HG03025 (cell line): ENCODE measurements at regions not wholly inside any gene's neighbourhood (a gene's known extent, or its start where the extent isn't known, plus 50 kb on each side); places are given as distances from the start of the nearest gene placed in this dataset.
"Not testable (repeated sequence)": the region's sequence is repeated elsewhere in the genome, so short reads cannot be mapped to it uniquely, and the experiment has no call there.

Source experiments
- ATAC-seq: cut with Tn5 transposase; IDR thresholded peaks from one replicate; pipeline ENCODE4 v1.9.1; 2021; ENCODE audit warnings: mild to moderate bottlenecking, moderate library complexity; ENCODE audit not compliant: unreplicated experiment, low FRiP score

DNA sequence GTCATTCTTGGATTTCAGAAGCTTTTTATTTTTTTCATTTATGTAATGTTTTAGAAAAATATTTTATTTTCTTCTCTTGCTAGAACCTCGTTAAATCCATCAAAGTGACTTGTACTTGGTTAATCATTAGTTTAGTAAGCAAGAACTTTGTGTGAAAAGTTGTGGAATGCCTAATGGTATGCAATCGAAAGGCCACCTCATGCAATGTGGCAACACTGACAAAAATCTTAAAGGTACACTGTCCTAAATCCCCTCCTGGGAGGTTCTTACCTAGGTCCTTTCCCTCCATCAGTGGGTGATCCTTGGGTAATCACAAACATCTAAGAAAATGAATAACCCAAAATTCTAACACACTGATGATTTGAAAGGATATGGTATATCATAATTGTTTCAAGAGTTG lies 304.2 kb downstream of the DNAH5 start:
- ATAC-seq: no peak

DNA sequence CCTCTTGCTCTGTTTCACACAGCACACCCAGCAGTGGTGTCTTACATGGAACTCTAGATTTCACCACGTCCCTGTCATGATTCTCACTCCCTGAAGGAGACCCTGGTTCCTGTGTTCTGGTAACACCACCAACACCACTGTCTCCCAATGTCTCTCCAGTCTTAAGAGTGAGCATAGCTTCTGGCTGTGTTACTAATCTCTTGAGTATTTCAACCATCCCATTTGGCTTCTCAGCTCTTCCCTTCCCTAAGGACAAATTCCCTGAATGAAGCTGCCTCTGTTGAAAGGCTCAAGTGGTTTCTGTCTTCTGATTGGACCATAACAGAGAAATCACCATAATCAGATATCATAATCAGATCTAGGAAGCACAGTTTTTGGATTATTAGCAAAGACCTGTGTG lies 311.8 kb downstream of the DNAH5 start:
- no peak for ATAC-seq

DNA sequence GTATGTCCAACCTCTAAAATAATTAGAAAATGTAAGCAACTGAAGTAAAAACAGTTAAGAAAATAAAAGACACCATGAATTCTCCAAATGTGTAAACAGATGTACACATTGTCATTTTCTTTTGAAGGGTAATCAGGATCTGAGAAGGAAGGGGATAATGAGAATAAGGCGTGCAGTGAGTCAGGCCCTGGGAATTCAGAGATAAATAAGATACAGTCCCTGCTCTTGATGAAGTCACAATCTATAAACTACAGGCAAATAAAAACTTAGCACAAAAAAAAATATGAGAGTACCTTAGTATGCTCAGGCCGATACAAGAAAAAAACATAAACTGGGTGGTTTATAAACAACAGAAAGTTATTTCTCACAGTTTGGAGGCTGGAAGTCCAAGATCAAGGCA lies 315.3 kb downstream of the DNAH5 start:
- ATAC-seq: no peak

DNA sequence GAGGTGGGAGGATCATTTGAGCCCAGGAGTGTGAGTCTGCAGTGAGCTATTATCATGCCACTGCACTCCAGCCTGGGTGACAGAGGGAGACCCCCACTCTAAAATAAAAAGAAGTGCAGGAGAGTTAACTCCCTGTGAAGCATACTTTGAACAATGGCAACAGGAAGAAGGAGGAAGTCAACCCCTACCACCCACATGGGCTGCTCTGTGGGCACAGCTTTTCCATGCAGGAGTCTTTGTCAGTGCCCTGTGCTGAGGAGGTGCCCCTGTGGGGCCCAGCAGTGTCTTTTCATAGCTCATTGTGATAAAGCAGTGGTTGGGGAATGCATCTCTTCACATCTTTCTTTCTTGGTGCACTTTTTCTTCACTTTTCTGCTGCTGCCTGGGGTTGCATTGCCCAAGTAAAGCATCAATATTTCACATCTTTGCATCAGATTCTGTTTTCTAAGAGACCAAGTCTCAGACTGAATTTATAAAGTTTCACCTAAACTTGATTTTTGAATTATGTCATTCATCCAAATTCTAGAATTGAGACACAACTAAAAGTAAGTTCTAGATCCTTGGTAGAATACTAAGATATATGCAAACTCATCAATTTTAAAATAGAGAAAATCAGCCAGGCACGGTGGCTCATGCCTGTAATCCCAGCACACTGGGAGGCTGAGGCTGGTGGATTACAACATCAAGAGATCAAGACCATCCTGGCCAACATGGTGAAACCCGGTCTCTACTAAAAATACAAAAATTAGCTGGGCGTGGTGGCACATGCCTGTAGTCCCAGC lies 316.6 kb downstream of the DNAH5 start:
- ATAC-seq: no peak

DNA sequence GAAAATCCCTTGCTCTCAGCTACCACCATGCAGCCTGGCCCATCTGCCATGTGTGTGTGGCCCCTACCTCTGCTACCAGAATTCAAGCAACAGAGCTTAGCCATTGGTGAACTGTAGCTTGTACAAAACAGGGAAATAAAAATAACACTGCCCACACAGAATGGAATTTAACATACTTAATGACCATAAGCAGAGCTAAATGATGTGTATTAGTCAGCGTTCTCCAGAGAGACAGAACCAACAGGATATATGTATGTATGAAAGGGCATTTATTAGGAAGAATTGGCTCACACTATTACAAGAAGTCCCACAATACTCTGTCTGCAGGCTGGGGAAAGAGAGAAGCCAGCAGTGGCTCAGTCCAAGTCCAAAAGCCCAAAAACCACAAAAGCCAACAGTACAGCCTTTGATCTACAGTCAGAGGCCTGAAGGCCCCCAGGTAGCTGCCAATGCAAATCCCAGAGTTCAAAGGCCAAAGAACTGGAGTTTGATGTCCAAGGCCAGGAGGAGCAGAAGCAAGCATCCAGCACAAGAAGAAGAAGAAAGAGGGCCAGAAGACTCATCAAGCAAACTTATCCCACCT lies 318.8 kb downstream of the DNAH5 start:
- no peak for ATAC-seq

DNA sequence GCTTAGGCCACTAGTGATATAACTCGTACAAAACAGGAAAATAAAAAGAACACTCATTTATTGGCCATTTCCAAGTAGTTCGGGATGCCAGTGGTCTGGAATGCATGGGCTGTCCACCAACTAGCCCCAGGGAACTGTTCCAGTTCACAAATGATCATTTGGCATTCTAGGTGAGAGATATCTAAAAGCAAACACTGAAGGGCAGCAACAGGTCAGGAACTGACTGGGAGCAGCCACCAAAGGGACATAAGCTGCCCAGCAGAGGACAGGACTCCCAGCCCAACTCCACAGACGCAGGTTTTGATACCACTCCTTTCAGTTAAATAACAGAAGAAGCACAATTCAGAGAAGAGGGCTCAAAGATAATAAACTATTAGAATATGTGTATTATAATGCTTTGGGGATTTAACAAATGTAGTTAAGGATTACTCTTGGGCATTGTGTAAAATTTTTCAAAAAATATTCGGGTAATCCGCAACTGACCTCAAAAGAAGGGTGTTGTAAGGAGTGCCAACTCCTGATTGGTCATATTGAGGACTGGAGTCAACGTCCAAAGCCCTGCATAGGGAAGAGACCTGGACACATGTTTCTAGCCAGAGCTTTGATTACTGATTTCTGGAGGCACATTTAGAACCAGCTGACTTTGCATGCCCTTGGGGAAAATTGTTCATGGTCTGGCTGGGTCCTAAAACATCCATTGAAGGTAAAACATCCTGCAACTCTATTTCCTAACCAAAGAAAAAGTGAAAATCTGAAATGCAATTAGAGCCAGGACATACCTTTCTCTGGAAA lies 320.0 kb downstream of the DNAH5 start:
- ATAC-seq: no peak

DNA sequence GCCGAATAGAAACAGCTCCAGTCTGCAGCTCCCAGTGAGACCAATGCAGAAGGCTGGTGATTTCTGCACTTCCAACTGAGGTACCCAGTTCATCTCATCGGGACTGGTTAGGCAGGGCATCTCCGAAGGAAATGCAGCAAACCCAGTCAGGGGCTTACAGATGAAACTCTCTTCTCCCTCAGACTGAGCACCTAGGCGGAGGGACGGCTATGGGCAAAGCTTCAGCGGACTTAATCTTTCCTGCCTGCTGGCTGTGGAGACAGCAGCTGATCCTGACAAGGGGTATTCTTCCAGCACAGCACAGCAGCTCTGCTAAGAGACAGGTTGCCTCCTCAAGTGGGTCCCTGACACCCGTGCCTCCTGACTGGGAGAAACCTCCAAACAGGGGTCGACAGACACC lies 330.9 kb downstream of the DNAH5 start:
- no peak for ATAC-seq

DNA sequence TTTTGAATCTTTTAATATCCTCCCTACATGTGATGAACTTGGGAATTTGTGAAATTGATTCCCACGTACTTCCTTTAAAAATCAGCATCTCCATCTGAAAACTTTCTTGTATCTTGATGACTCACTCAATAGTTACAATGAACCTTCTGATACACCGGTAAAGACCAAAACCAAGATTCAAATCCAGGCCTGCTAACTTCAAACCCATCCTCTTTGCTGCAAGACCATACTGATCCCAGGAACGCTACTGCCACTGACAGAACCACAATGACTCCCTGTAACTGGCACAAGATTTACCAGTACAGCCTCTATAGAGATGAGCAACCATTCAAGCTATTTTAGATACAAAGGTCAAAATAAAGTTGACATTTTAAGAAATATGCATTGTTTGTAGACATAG lies 332.9 kb downstream of the DNAH5 start:
- no peak for ATAC-seq

DNA sequence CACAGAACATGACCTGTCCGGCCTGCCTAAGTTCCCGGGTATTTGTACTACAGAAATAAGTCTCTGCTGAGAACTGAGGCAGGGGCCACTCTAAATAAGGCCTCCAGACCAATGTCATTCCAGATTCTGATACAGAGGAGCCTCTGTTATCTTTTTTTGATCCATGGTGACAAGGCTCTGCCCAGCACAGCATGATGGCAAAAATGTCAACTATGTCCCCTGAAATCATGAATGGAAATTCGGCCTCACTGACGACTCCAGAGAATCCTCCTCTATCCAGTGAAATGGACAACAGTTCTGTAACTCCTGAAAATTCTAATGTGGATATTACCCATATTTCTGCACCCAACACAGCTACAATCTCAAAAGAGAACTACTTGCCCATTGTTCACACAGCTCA lies 335.0 kb downstream of the DNAH5 start:
- no peak for ATAC-seq

DNA sequence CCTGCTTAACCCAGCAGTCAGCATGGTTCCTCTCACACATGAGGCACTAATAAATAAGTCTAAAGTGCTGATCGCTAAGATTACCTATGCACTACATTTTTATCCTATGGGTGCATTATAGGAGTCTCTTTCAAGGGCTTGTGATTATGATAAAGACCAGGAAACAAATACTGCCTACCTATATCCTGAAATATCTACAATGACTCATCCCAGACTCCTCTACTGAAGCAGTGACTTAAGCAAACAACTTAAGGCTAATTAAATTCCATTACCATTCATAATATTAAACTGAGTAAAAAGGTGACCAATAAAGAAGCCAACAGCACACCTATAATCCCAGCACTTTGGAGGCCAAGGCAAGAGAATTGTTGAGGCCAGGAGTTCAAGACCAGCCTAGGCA lies 338.4 kb downstream of the DNAH5 start:
- no peak for ATAC-seq

DNA sequence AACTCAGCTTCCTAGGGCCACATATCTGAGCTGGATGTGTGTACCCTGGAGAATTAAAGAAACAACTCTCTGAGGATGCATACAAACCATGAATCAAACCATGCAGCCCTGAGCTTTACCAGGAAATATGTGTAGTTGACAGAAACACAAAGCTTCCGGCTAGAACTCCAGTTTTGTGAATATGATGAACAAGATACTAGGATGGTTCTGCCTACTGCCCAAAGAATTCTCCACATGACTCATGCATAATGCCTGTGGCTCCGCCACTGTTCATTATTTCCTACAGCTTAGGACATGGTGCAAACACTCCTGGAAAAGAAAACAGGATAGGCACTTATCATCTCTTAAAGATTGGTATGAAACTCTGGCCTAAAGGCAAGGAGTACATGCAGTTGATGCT lies 343.4 kb downstream of the DNAH5 start:
- no peak for ATAC-seq

DNA sequence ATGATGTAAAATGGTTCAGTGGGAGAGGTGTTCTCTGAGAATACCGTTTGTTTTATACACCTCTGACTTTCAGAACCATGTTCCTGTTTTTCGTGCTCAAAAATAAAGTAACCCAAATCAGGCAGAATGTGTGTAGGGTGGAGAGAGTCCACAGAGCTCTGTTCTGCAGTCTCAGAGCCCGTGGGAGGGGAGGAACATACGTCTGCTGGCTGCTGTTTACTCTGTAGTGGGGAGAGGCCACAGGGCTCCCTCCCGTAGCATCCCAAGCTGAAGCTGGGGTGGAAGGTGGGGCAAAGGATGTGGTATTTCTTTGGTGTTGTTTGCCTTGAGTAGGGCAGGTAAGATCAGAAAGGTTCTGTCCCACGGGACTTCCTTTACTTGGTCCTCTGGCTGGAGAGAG lies 348.5 kb downstream of the DNAH5 start:
- ATAC-seq: no peak

DNA sequence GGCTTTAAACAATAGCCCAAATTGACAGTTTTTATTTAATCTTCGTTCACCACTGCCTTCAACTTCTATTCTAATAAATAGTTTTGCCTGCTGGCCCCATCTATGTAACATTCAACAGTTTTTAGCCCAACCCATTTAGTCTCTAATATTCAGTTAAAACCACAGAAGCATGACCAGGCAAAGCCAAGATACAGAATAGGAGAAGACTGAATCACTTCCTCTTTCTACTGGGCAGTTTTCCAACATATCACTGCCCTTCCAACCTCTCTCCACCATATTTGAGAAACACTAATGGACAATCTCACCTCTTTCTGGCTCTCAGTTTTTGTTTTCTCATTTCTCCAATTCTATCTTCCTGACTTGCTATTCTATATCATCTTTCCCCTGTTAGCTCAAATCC lies 352.9 kb downstream of the DNAH5 start:
- no peak for ATAC-seq

DNA sequence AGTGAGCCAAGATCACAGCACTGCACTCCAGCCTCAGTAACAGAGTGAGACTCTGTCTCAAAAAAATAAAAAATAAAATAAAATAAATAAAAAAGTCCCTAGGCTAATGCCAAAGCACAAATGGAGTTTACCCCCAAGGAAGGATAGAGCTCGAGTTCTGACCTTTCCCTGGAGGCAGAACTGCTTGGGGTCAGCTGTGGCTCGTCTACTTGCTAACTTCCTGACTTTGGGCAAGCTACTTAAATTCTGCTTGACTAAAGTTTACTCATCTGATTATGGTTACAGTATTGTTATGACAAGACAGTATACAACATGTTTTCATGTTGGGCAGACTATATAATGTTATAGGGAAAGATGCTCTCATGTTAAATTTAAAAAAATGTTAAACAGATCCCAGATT lies 359.2 kb downstream of the DNAH5 start:
- ATAC-seq: no peak

DNA sequence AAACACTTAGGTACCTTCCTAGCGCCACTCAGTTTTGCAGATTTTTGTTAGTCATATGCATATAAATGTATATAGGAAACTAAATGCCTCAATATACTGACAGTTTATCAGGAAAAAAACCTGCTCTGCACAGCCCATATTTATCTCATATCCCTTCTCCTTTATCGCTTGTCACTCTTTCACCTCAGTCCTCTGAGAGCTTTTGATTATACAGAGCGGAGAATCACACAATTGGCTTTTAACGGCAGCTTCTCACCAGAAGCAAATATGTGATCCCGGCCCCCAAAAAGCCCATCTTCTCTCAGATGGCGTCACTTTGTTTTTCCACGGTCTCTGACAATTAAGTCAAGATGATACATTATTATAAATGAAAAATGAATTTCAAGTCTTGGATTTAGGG lies 362.6 kb downstream of the DNAH5 start:
- ATAC-seq: no peak

DNA sequence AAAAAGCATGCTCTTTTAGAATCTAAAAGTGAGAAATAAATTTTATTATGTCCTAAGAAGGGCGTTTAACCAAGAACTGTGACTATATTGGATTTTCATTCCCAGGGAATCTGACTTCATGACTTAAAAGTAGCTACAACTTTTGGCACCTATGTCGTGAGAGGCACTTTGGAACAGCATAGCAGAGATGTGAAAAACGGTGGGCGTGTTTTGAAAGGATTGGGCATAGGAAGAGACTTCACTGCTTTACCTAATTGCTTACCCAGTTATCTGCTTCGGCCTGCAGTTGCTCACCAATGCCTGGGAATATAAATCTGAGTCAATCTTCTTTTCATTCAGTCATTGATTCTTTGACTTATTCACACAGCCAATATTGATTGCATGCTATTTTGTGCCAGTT lies 363.4 kb downstream of the DNAH5 start:
- ATAC-seq: no peak

DNA sequence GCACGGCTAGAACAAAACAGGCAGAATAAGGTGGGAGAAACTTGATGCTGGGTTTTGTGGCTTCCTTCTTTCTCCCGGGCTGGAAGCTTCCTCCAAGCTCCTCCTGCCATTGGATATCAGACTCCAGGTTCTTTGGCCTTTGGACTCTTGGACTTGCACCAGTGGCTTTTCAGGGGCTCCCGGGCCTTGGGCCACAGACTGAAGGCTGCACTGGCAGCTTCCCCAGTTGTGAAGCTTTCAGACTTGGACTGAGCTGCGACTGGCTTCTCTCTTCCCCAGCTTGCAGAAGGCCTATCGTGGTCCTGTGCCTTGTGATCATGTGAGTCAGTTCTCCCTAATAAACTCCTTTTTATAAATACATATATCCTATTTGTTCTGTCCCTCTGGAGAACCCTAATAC lies 364.4 kb downstream of the DNAH5 start:
- ATAC-seq: no peak

DNA sequence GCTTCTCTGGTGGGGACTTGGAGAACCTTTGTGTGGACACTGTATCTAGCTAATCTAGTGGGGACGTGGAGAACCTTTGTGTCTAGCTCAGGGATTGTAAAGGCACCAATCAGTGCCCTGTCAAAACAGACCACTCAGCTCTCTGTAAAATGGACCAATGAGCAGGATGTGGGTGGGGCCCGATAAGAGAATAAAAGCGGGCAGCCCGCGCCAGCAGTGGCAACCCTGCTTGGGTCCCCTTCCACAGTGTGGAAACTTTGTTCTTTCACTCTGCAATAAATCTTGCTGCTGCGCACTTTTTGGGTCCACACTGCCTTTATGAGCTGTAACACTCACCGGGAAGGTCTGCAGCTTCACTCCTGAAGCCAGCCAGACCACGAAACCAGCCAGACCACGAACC lies 365.4 kb downstream of the DNAH5 start:
- ATAC-seq: not testable (repeated sequence)

DNA sequence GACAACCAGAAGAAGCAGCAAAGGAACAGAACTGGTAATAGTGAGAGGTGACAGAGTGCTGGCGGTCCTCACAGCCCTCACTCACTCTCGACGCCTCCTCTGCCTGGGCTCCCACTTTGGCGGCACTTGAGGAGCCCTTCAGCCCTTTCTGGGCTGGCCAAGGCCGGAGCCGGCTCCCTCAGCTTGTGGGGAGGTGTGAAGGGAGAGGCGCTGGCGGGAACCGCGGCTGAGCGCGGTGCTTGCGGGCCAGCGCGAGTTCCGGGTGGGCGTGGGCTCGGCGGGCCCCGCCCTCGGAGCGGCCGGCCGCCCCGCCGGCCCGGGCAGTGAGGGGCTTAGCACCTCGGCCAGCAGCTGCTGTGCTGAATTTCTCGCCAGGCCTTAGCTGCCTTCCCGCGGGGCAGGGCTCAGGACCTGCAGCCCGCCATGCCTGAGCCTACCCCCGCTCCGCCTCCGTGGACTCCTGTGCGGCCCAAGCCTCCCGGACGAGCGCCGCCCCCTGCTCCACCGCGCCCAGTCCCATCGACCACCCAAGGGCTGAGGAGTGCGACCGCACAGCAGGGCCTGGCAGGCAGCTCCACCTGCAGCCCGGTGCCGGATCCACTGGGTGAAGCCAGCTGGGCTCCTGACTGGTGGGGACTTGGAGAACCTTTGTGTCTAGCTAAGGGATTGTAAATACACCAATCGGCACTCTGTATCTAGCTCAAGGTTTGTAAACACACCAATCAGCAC lies 366.0 kb downstream of the DNAH5 start:
- not testable (repeated sequence) for ATAC-seq

DNA sequence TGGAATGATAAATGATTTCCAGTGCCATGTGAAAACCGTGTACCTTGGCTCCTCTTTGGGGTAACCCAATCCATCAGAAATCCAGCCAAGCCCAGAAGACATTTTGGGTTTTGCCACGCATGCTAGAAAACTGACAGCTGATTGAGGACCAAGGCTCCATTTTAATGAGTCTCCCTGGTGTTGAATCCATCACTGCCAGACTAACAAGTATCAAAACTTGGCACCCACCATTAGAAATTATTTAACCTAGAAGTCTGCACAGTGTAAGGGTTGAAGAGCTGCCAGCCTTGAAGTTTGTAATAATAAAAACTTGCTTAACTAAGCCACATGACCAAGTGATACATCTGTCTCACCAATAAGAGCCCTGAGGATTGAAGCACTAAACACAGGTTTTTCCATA lies 369.9 kb downstream of the DNAH5 start:
- ATAC-seq: no peak

DNA sequence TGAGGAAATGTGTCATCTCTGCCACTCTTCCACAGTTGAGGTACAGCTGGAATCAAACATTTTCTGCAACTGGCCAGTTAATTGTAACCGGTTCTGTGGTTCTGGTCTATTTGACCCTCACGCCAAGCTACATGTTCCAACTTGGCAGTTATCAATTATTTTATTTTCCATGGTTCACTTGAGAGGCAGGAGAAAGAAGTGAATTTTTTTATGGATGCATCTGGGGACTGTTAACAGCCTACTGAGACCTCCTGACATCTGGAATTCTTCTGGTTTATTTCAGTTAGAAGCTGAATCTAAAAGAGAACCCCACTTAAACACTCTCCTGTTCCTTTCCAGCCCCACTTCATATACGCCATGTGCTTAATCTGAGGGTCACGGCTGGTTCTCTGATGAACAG lies 372.3 kb downstream of the DNAH5 start:
- ATAC-seq: no peak
